HepG2 (cell line): ENCODE measurements at regions not wholly inside any gene's neighbourhood (a gene's known extent, or its start where the extent isn't known, plus 50 kb on each side); places are given as distances from the start of the nearest gene placed in this dataset.

Experiments used
- ATAC-seq: fragments of 200-7000 bp; cut with Tn5 transposase; 3 replicates; pipeline ENCODE4 v1.9.1; 2020; ENCODE audit warnings: mild to moderate bottlenecking, moderate library complexity
- BruUV-seq: library from RNA; stranded (reverse); fragments of 400-500 nt; replicated peaks from 2 replicates; lab custom pipeline; 2021; lab: Mats Ljungman, UMichigan
- CTCF ChIA-PET: fragments of 300-600 bp; formaldehyde crosslinking; extraction: SDS; loops from one replicate; lab custom pipeline; 2021; ENCODE audit warnings: low total read pairs, inconsistent platforms, low intra/inter-chr PET ratio; lab: Yijun Ruan, JAX
- POLR2A ChIA-PET: fragments of 350-600 bp; sonication (Branson Sonifier 250); formaldehyde crosslinking; loops from one replicate; lab custom pipeline; 2020; ENCODE audit warnings: antibody characterized with exemption, inconsistent platforms; lab: Yijun Ruan, JAX
- DNase-seq: peaks from one replicate; pipeline ENCODE4 v3.0.0-alpha.2; 2015; ENCODE audit warnings: low spot score
- FAIRE-seq: peaks from 3 replicates; lab custom pipeline; 2011; peaks lifted over from hg19 to GRCh38; lab: Jason Lieb, UNC
- H2AFZ ChIP-seq: one replicate; pipeline ENCODE4 v1.6.1; 2011; ENCODE audit warnings: low read length, inconsistent platforms
- H3K27ac ChIP-seq: fragments of 300-600 bp; 3 replicates; pipeline ENCODE4 v1.8.0; 2011; ENCODE audit warnings: mixed run types, mild to moderate bottlenecking, mixed read lengths, low read length, inconsistent platforms; ENCODE audit not compliant: insufficient read depth; ENCODE audit errors: extremely low read length
- H3K27me3 ChIP-seq, 2 experiments: fragments of 200-600 bp in 1 of 2; 2 replicates in 1 of 2; 3 replicates in 1 of 2; pipeline versions ENCODE4 v1.6.0 to v1.8.0; 2011; ENCODE audit warnings: low read length in 2 of 2, mild to moderate bottlenecking in 2 of 2, moderate library complexity in 2 of 2, inconsistent platforms in 1 of 2; ENCODE audit not compliant: insufficient read depth in 2 of 2, control insufficient read depth in 1 of 2
- H3K36me3 ChIP-seq, 2 experiments: fragments of 200-600 bp in 1 of 2; replicated peaks in 1 of 2; 2 replicates in 1 of 2; 3 replicates in 1 of 2; pipeline versions ENCODE4 v1.5.1 to v1.8.0; 2011; ENCODE audit warnings: low read length in 2 of 2, inconsistent platforms in 1 of 2; ENCODE audit not compliant: insufficient read depth in 2 of 2, control insufficient read depth in 1 of 2
- H3K4me1 ChIP-seq: 2 replicates; pipeline ENCODE4 v1.5.1; 2012; ENCODE audit warnings: low read length, inconsistent platforms; ENCODE audit not compliant: insufficient read depth
- H3K4me2 ChIP-seq: 2 replicates; pipeline ENCODE4 v1.6.0; 2011; ENCODE audit warnings: low read depth, low read length, inconsistent platforms
- H3K4me3 ChIP-seq, 3 experiments: fragments of 200-600 bp in 1 of 3; sonication (generic), shearing (Covaris generic) in 1 of 3; replicated peaks in 1 of 3; 2 replicates each; pipeline ENCODE4 v1.5.1; 2011 to 2016; ENCODE audit warnings: low read length in 3 of 3, inconsistent platforms in 2 of 3, low read depth in 2 of 3, mild to moderate bottlenecking in 2 of 3, control low read depth in 1 of 3, mixed read lengths in 1 of 3; ENCODE audit not compliant: insufficient read depth in 1 of 3
- H3K79me2 ChIP-seq: one replicate; pipeline ENCODE4 v1.6.1; 2011; ENCODE audit warnings: low read length, inconsistent platforms; ENCODE audit not compliant: insufficient read depth
- H3K9ac ChIP-seq: 2 replicates; pipeline ENCODE4 v1.6.0; 2011; ENCODE audit warnings: mild to moderate bottlenecking, low read depth, low read length, inconsistent platforms; ENCODE audit not compliant: insufficient read depth
- H3K9me3 ChIP-seq: 2 replicates; pipeline ENCODE4 v1.5.1; 2012; ENCODE audit warnings: mild to moderate bottlenecking, low read length
- H4K20me1 ChIP-seq: 2 replicates; pipeline ENCODE4 v1.6.0; 2011; ENCODE audit warnings: inconsistent platforms, mild to moderate bottlenecking, low read length, moderate library complexity; ENCODE audit not compliant: insufficient read depth
- HMG20B ChIP-seq: conservative IDR thresholded peaks from 2 replicates; pipeline ENCODE4 v1.6.1; 2016; ENCODE audit warnings: missing genetic modification reagents, missing compliant biosample characterization
- HNRNPK ChIP-seq: fragments of 200-400 bp; formaldehyde crosslinking; IDR thresholded peaks from 2 replicates; pipeline ENCODE4 v1.6.1; 2018; ENCODE audit warnings: low read length, low read depth, moderate library complexity, mild to moderate bottlenecking; ENCODE audit not compliant: poor library complexity, severe bottlenecking
- NFYB ChIP-seq: sonication (generic); formaldehyde crosslinking; IDR thresholded peaks from 2 replicates; pipeline ENCODE4 v1.4.0; 2020; ENCODE audit warnings: missing genetic modification reagents
- PCBP2 ChIP-seq: fragments of 200-400 bp; formaldehyde crosslinking; optimal IDR thresholded peaks from 2 replicates; pipeline ENCODE3; 2018; ENCODE audit warnings: low read length, low read depth; ENCODE audit not compliant: poor library complexity, severe bottlenecking
- SAFB2 ChIP-seq: sonication (generic); formaldehyde crosslinking; IDR thresholded peaks from 2 replicates; pipeline ENCODE4 v1.5.1; 2020; ENCODE audit warnings: missing genetic modification reagents, low read depth, mild to moderate bottlenecking, borderline replicate concordance
- ZBTB4 ChIP-seq: sonication (generic); formaldehyde crosslinking; IDR thresholded peaks from 2 replicates; pipeline ENCODE4 v1.4.0; 2020; ENCODE audit warnings: missing genetic modification reagents, mild to moderate bottlenecking, borderline replicate concordance
- ZNF550 ChIP-seq: sonication (generic); formaldehyde crosslinking; IDR thresholded peaks from 2 replicates; pipeline ENCODE4 v1.4.0; 2020; ENCODE audit warnings: mild to moderate bottlenecking, missing genetic modification reagents, borderline replicate concordance
- WGBS: methylation state at CpG from one replicate; pipeline ENCODE4 v1.1.6; 2017; ENCODE audit warnings: low lambda C conversion rate; 5-methylcytosine and 5-hydroxymethylcytosine counted together
- in situ Hi-C: cut with HindIII; loops from 2 replicates; pipeline ENCODE4 v1.10.0; 2017; ENCODE audit warnings: low pct_unique_long_range_greater_than_20kb; ENCODE audit not compliant: extremely low pct_ligation_motif_present
- intact Hi-C: fragments of 100-400 bp; cut with micrococcal nuclease; formaldehyde crosslinking; loops from one replicate; pipeline ENCODE4 v1.10.0; 2022; ENCODE audit not compliant: unreplicated experiment

- ATAC-seq = no peak
- in situ Hi-C loops (no loop called here), intact Hi-C loops (no loop called here)
- ChIA-PET CTCF (no interaction called here), POLR2A (no interaction called here)
- DNase-seq = no peak
- Histone ChIP-seq H3K9ac (no peak overlapping the region), H3K9me3 (no peaks in the 10 kb centered on the region), H3K4me1 (0 out of 2 replicates have a peak, but pooled peaks cover 4% of the 10 kb centered on the region), H3K4me3 (no peak overlapping the region), H3K4me2 (no peak overlapping the region), H3K79me2 (no peaks in the 10 kb centered on the region), H3K27ac (no peak overlapping the region), H3K27me3 (no peaks in the 10 kb centered on the region), H2AFZ (no peak overlapping the region), H4K20me1 (no peaks in the 10 kb centered on the region), H3K36me3 (no peaks in the 10 kb centered on the region)
- WGBS = 39% methylated on average over 3 of the region's 3 CpGs
- FAIRE-seq = no peak
- TF ChIP-seq HMG20B (CRISPR knock-in tag) = no peak
- TF ChIP-seq NFYB (CRISPR knock-in tag) = no peak
- no peak for TF ChIP-seq ZNF550 (CRISPR knock-in tag)
- TF ChIP-seq ZBTB4 (CRISPR knock-in tag) = no peak
- peak; percentile 55 for TF ChIP-seq PCBP2
- no peak for TF ChIP-seq SAFB2 (CRISPR knock-in tag)
- peak; percentile 84 for TF ChIP-seq HNRNPK
- no TSS peak for BruUV-seq
Measured at GRCh38 chr12:115698257-115698656, 579.2 kb downstream of the MED13L start.
